ENCODE measurements at regions not wholly inside any gene's neighbourhood (a gene's known extent, or its start where the extent isn't known, plus 50 kb on each side); places are given as distances from the start of the nearest gene placed in this dataset.

- TF ChIP-seq CTCF (IDR thresholded peaks at IDR 0.05; ENCODE audit: borderline replicate concordance, extremely low read depth, low read length, poor library complexity, severe bottlenecking) = no peak
- no peak for TF ChIP-seq EZH2 (IDR thresholded peaks at IDR 0.05; ENCODE audit: borderline replicate concordance, low read depth, low read length, severe bottlenecking)
Measured at GRCh38 chr2:136389809-136390208, 271.9 kb upstream of the CXCR4 start.

All from DND-41 (cell line).